SK-N-SH (cell line): ENCODE measurements at regions not wholly inside any gene's neighbourhood (a gene's known extent, or its start where the extent isn't known, plus 50 kb on each side); places are given as distances from the start of the nearest gene placed in this dataset.

Source experiments
- CTCF ChIA-PET: fragments of 300-600, 350-600 bp; formaldehyde crosslinking; extraction: SDS; loops from one replicate; lab custom pipeline; 2021; lab: Yijun Ruan, JAX
- POLR2A ChIA-PET: fragments of 350-600 bp; sonication (Branson Sonifier 250); formaldehyde crosslinking; extraction: SDS; loops from one replicate; lab custom pipeline; 2020; ENCODE audit warnings: antibody characterized with exemption, inconsistent platforms; lab: Yijun Ruan, JAX
- DNase-seq: peaks from one replicate; pipeline ENCODE4 v3.0.0; 2012
- H2AFZ ChIP-seq: fragments of 200-600 bp; sonication (generic); 2 replicates; pipeline ENCODE4 v1.8.1; 2016; ENCODE audit warnings: antibody characterized with exemption, mild to moderate bottlenecking, low read depth
- H3F3A ChIP-seq: fragments of 200-600 bp; sonication (generic); replicated peaks from 2 replicates; pipeline ENCODE3; 2016; ENCODE audit warnings: antibody characterized with exemption, mild to moderate bottlenecking; ENCODE audit not compliant: insufficient read depth
- H3K27ac ChIP-seq, 2 experiments: fragments of 200-500 bp in 1 of 2; fragments of 200-600 bp in 1 of 2; sonication (Bioruptor generic) in 1 of 2; sonication (generic), shearing (Covaris generic) in 1 of 2; 2 replicates each; pipeline versions ENCODE4 v1.5.1 to v1.6.1; 2014 to 2016; ENCODE audit warnings: low read depth in 2 of 2, inconsistent platforms in 1 of 2, low read length in 1 of 2, mild to moderate bottlenecking in 1 of 2, mixed read lengths in 1 of 2
- H3K27me3 ChIP-seq: fragments of 200-600 bp; sonication (generic), shearing (Covaris generic); 2 replicates; pipeline ENCODE4 v1.6.1; 2016; ENCODE audit warnings: mixed run types; ENCODE audit not compliant: insufficient read depth
- H3K36me3 ChIP-seq, 2 experiments: fragments of 200-500 bp in 1 of 2; fragments of 200-600 bp in 1 of 2; sonication (Bioruptor generic) in 1 of 2; sonication (generic) in 1 of 2; replicated peaks in 1 of 2; 2 replicates each; pipeline versions ENCODE3 to v1.5.1; 2014 to 2016; ENCODE audit warnings: low read length in 1 of 2, mild to moderate bottlenecking in 1 of 2; ENCODE audit not compliant: insufficient read depth in 2 of 2, control insufficient read depth in 1 of 2
- H3K4me1 ChIP-seq, 2 experiments: fragments of 200-500 bp in 1 of 2; fragments of 200-600 bp in 1 of 2; sonication (Bioruptor generic) in 1 of 2; sonication (generic), shearing (Covaris generic) in 1 of 2; 2 replicates each; pipeline versions ENCODE4 v1.5.1 to v1.6.1; 2014 to 2016; ENCODE audit warnings: low read depth in 1 of 2, low read length in 1 of 2, mixed run types in 1 of 2; ENCODE audit not compliant: insufficient read depth in 2 of 2, control insufficient read depth in 1 of 2
- H3K4me2 ChIP-seq: fragments of 200-600 bp; sonication (generic), shearing (Covaris generic); 2 replicates; pipeline ENCODE4 v1.6.1; 2017; ENCODE audit warnings: mixed run types
- H3K4me3 ChIP-seq, 2 experiments: fragments of 200-500 bp in 1 of 2; fragments of 200-600 bp in 1 of 2; sonication (Bioruptor generic) in 1 of 2; sonication (generic), shearing (Covaris generic) in 1 of 2; 2 replicates each; pipeline versions ENCODE4 v1.5.1 to v1.8.1; 2014 to 2016; ENCODE audit warnings: low read depth in 2 of 2, inconsistent platforms in 1 of 2, low read length in 1 of 2, mild to moderate bottlenecking in 1 of 2, mixed read lengths in 1 of 2, moderate library complexity in 1 of 2
- H3K79me2 ChIP-seq: fragments of 200-600 bp; sonication (generic); 2 replicates; pipeline ENCODE4 v1.8.1; 2017; ENCODE audit warnings: mild to moderate bottlenecking; ENCODE audit not compliant: insufficient read depth
- H3K9ac ChIP-seq: fragments of 200-600 bp; sonication (generic); 2 replicates; pipeline ENCODE4 v1.6.1; 2017; ENCODE audit warnings: mixed run types
- H3K9me2 ChIP-seq: fragments of 200-600 bp; sonication (generic); 2 replicates; pipeline ENCODE4 v1.6.1; 2017; ENCODE audit warnings: mixed run types
- H3K9me3 ChIP-seq: fragments of 200-600 bp; sonication (generic); 2 replicates; pipeline ENCODE4 v1.6.1; 2017; ENCODE audit warnings: mixed run types, mild to moderate bottlenecking, moderate library complexity
- H4K20me1 ChIP-seq: fragments of 200-600 bp; sonication (generic); 2 replicates; pipeline ENCODE4 v1.6.1; 2017; ENCODE audit warnings: mild to moderate bottlenecking, mixed run types; ENCODE audit not compliant: insufficient read depth
- CTCF ChIP-seq: fragments of 200-600 bp; sonication (generic); IDR thresholded peaks from 2 replicates; pipeline ENCODE4 v1.6.1; 2017; ENCODE audit warnings: antibody characterized with exemption, mild to moderate bottlenecking, moderate library complexity
- EP300 ChIP-seq, 2 experiments: IDR thresholded peaks; 2 replicates each; pipeline versions ENCODE4 v1.4.0 to v1.6.1; 2012; ENCODE audit warnings: borderline replicate concordance in 1 of 2, low read depth in 1 of 2, low read length in 1 of 2
- FOSL2 ChIP-seq: IDR thresholded peaks from 2 replicates; pipeline ENCODE4 v1.4.0; 2012; ENCODE audit warnings: low read depth, mild to moderate bottlenecking, moderate library complexity, borderline replicate concordance
- FOXM1 ChIP-seq: IDR thresholded peaks from 2 replicates; pipeline ENCODE4 v1.4.0; 2012; ENCODE audit warnings: low read depth, mild to moderate bottlenecking
- IRF3 ChIP-seq: fragments of 150-350 bp; IDR thresholded peaks from 2 replicates; pipeline ENCODE4 v1.6.1; 2016; ENCODE audit warnings: mild to moderate bottlenecking, low read depth, low read length
- JUND ChIP-seq: IDR thresholded peaks from 2 replicates; pipeline ENCODE4 v1.4.0; 2012
- MAX ChIP-seq: IDR thresholded peaks from 2 replicates; pipeline ENCODE4 v1.4.0; 2012; ENCODE audit warnings: low read depth
- MEF2A ChIP-seq: IDR thresholded peaks from 2 replicates; pipeline ENCODE4 v1.4.0; 2012; ENCODE audit warnings: low read depth, borderline replicate concordance
- MXI1 ChIP-seq: IDR thresholded peaks from 2 replicates; pipeline ENCODE4 v1.6.1; 2012; ENCODE audit warnings: mild to moderate bottlenecking, low read depth, low read length, improper control_type of control experiment
- NFIC ChIP-seq: IDR thresholded peaks from 2 replicates; pipeline ENCODE4 v1.4.0; 2012; ENCODE audit warnings: borderline replicate concordance
- PBX3 ChIP-seq: IDR thresholded peaks from 2 replicates; pipeline ENCODE4; 2012
- POLR2AphosphoS5 ChIP-seq: IDR thresholded peaks from 2 replicates; pipeline ENCODE4 v1.6.1; 2012; ENCODE audit warnings: low read depth, low read length
- RCOR1 ChIP-seq: fragments of 150-350 bp; IDR thresholded peaks from 2 replicates; pipeline ENCODE4 v1.6.1; 2017; ENCODE audit warnings: antibody characterized with exemption, low read length
- SIN3A ChIP-seq: IDR thresholded peaks from 2 replicates; pipeline ENCODE4 v1.6.1; 2012; ENCODE audit warnings: low read depth, mild to moderate bottlenecking, low read length, moderate library complexity, borderline replicate concordance
- TCF12 ChIP-seq: IDR thresholded peaks from 2 replicates; pipeline ENCODE4 v1.4.0; 2012
- TEAD4 ChIP-seq: IDR thresholded peaks from 2 replicates; pipeline ENCODE4 v1.4.0; 2012; ENCODE audit warnings: mild to moderate bottlenecking, borderline replicate concordance; ENCODE audit not compliant: insufficient read depth
- USF1 ChIP-seq: IDR thresholded peaks from 2 replicates; pipeline ENCODE4 v1.4.0; 2012; ENCODE audit warnings: low read depth, borderline replicate concordance
- ZBTB33 ChIP-seq: IDR thresholded peaks from 2 replicates; pipeline ENCODE4 v1.4.0; 2012; ENCODE audit warnings: low read depth, borderline replicate concordance
- WGBS: methylation state at CpG from one replicate; pipeline ENCODE4 v1.1.6; 2017; ENCODE audit warnings: low lambda C conversion rate; 5-methylcytosine and 5-hydroxymethylcytosine counted together

GRCh38 chr18:46276748-46277147 is 172.6 kb downstream of the HAUS1 start (continued):
- TF ChIP-seq MXI1: no peak
- no peak for TF ChIP-seq RCOR1
- no peak for TF ChIP-seq TCF12
- TF ChIP-seq SIN3A: no peak
- no peak for TF ChIP-seq NFIC

- POLR2A ChIA-PET: no interaction called here
- Histone ChIP-seq H3K4me3 (no peak overlapping the region), H3K79me2 (no peaks in the 10 kb centered on the region), H2AFZ (no peak overlapping the region), H3K4me2 (peak overlapping the region; percentile 28; the same call in 1 of the 2 replicates), H3K9me2 (no peaks in the 10 kb centered on the region), H3K27ac (no peak overlapping the region)
- CTCF ChIA-PET: interaction anchor here (1.0 to 14.1 kb wide), 6 partner anchors 105 to 380 kb away, joined by 4 to 328 read pairs (median 60); partner anchors contain the start of gene LOXHD1
- WGBS: 47% methylated on average over 10 of the region's 10 CpGs
- TF ChIP-seq FOSL2 (no peak; the same call in 1 of the 2 replicates), JUND (peak; percentile 60), USF1 (peak; percentile 91), POLR2AphosphoS5 (peak; percentile 51; the same call in 1 of the 2 replicates), EP300 (IDR thresholded peaks at IDR 0.05; ENCODE audit: borderline replicate concordance in 1 of 2, low read depth in 1 of 2, low read length in 1 of 2) (peak in 1 of 2 experiments; percentile 66; a peak in 1 of 4 replicates), ZBTB33 (0 out of 2 replicates have a peak, but pooled peaks have one; percentile 21), CTCF (no peak), MAX (peak; percentile 75), TCF12 (peak; percentile 77), NFIC (peak; percentile 61; the same call in 1 of the 2 replicates), FOXM1 (no peak), PBX3 (peak; percentile 96), TEAD4 (0 out of 2 replicates have a peak, but pooled peaks have one; percentile 41), IRF3 (no peak), MEF2A (no peak)
- TF ChIP-seq, all 33 proteins: peak for 10
- Histone ChIP-seq H3K4me1 (peaks cover 12 to 22% of the 10 kb centered on the region in 2 experiments; a peak in 2 of 4 replicates), H3K9me3 (no peaks in the 10 kb centered on the region), H4K20me1 (no peaks in the 10 kb centered on the region), H3K9ac (no peak overlapping the region), H3K27me3 (no peaks in the 10 kb centered on the region), H3K36me3 (no peaks in the 10 kb centered on the region), H3F3A (no peaks in the 10 kb centered on the region)
- no peak for DNase-seq
Measured at GRCh38 chr18:46278481-46279465, 174.6 kb downstream of the HAUS1 start.
